Thoracic aorta (tissue), 2 donors: ENCODE measurements at regions not wholly inside any gene's neighbourhood (a gene's known extent, or its start where the extent isn't known, plus 50 kb on each side); places are given as distances from the start of the nearest gene placed in this dataset.
A peak's percentile ranks its signal among the peaks of the same experiment; 100 is the strongest.
"Not testable (repeated sequence)": the region's sequence is repeated elsewhere in the genome, so short reads cannot be mapped to it uniquely, and the experiment has no call there.

Source experiments
- ATAC-seq: fragments of 150-250 bp; one replicate; pipeline ENCODE4 v1.8.0; 2017; ENCODE audit warnings: low read depth; ENCODE audit not compliant: insufficient number of reproducible peaks, low FRiP score
- DNase-seq: peaks from one replicate; pipeline ENCODE4 v3.0.0-alpha.2; 2020; ENCODE audit warnings: low spot score
- H3K27ac ChIP-seq, 2 donors: fragments of 200-600 bp; sonication (generic); 1 replicate in 1 of 2; 2 replicates in 1 of 2; pipeline ENCODE4 v1.5.1; 2016; ENCODE audit warnings: mild to moderate bottlenecking in 2 of 2, moderate library complexity in 2 of 2
- H3K27me3 ChIP-seq: fragments of 200-600 bp; sonication (generic); replicated peaks from 2 replicates; pipeline ENCODE4 v1.6.0; 2016; ENCODE audit warnings: mild to moderate bottlenecking; ENCODE audit not compliant: insufficient read depth
- H3K36me3 ChIP-seq: fragments of 200-600 bp; sonication (generic); one replicate; pipeline ENCODE4 v1.5.1; 2016
- H3K4me1 ChIP-seq, 2 donors: fragments of 200-600 bp; sonication (generic); 1 replicate in 1 of 2; 2 replicates in 1 of 2; pipeline versions ENCODE4 v1.5.1 to v1.6.0; 2016; ENCODE audit warnings: low read depth in 2 of 2, mild to moderate bottlenecking in 1 of 2; ENCODE audit not compliant: control insufficient read depth in 1 of 2
- H3K4me3 ChIP-seq: fragments of 200-600 bp; sonication (generic); 2 replicates; pipeline ENCODE4 v1.5.1; 2016; ENCODE audit warnings: mild to moderate bottlenecking
- H3K9me3 ChIP-seq: fragments of 200-600 bp; sonication (generic); 2 replicates; pipeline ENCODE4 v1.5.1; 2016
- CTCF ChIP-seq: fragments of 200-600 bp; sonication (generic); IDR thresholded peaks from one replicate; pipeline ENCODE4 v1.5.1; 2019; ENCODE audit warnings: antibody characterized with exemption

GRCh38 chr13:21272439-21272838 lies 96.0 kb downstream of the MRPL57 start:
- H3K36me3 ChIP-seq, H3K9me3 ChIP-seq, H3K4me3 ChIP-seq, H3K27me3 ChIP-seq, H3K27ac ChIP-seq, DNase-seq, H3K4me1 ChIP-seq, ATAC-seq: not testable (repeated sequence)

GRCh38 chr13:21274457-21274856 lies 98.0 kb downstream of the MRPL57 start:
- not testable (repeated sequence) for H3K4me1 ChIP-seq, H3K27me3 ChIP-seq, H3K9me3 ChIP-seq, H3K27ac ChIP-seq, DNase-seq, H3K36me3 ChIP-seq, H3K4me3 ChIP-seq, ATAC-seq

- no peak overlapping the region for H3K27ac ChIP-seq
- no peaks in the 10 kb centered on the region for H3K27me3 ChIP-seq
- ATAC-seq: no peak
- no peak for DNase-seq
- H3K4me1 ChIP-seq: no peaks in the 10 kb centered on the region
- TF ChIP-seq CTCF: no peak
- H3K36me3 ChIP-seq: no peaks in the 10 kb centered on the region
- no peak overlapping the region for H3K4me3 ChIP-seq
- H3K9me3 ChIP-seq: no peaks in the 10 kb centered on the region
These were observed 105.6 kb downstream of the MRPL57 start for GRCh38 chr13:21282065-21282464.

- Histone ChIP-seq H3K27ac (no peak overlapping the region), H3K4me1 (no peaks in the 10 kb centered on the region), H3K36me3 (no peaks in the 10 kb centered on the region), H3K4me3 (no peak overlapping the region), H3K27me3 (no peaks in the 10 kb centered on the region), H3K9me3 (no peaks in the 10 kb centered on the region)
- ATAC-seq: no peak
- DNase-seq: no peak
- no peak for TF ChIP-seq CTCF
These were observed 111.0 kb downstream of the MRPL57 start for GRCh38 chr13:21287331-21287907.

- ATAC-seq (no peak), DNase-seq (no peak)
- no peaks in the 10 kb centered on the region for H3K4me1 ChIP-seq
- no peaks in the 10 kb centered on the region for H3K9me3 ChIP-seq
- no peak overlapping the region for H3K4me3 ChIP-seq
- H3K27me3 ChIP-seq: no peaks in the 10 kb centered on the region
- TF ChIP-seq CTCF: no peak
- no peak overlapping the region for H3K27ac ChIP-seq
- no peaks in the 10 kb centered on the region for H3K36me3 ChIP-seq
These were observed 113.0 kb downstream of the MRPL57 start for GRCh38 chr13:21289475-21289874.

GRCh38 chr13:21290442-21291002 lies 114.1 kb downstream of the MRPL57 start:
- not testable (repeated sequence) for H3K27me3 ChIP-seq, H3K9me3 ChIP-seq, H3K27ac ChIP-seq, H3K36me3 ChIP-seq, DNase-seq, ATAC-seq, H3K4me3 ChIP-seq, H3K4me1 ChIP-seq

GRCh38 chr13:21291840-21292239 lies 115.4 kb downstream of the MRPL57 start:
- no peaks in the 10 kb centered on the region for H3K27me3 ChIP-seq
- no peaks in the 10 kb centered on the region for H3K36me3 ChIP-seq
- no peaks in the 10 kb centered on the region for H3K9me3 ChIP-seq
- no peak overlapping the region for H3K4me3 ChIP-seq
- no peaks in the 10 kb centered on the region for H3K4me1 ChIP-seq
- no peak for TF ChIP-seq CTCF
- H3K27ac ChIP-seq: no peak overlapping the region
- no peak for DNase-seq
- ATAC-seq: no peak

GRCh38 chr13:21296991-21297390 lies 120.5 kb downstream of the MRPL57 start:
- ATAC-seq, H3K9me3 ChIP-seq, H3K36me3 ChIP-seq, DNase-seq, H3K4me3 ChIP-seq, H3K27me3 ChIP-seq: not testable (repeated sequence)
- Histone ChIP-seq H3K4me1 (peaks cover 10 to 12% of the 10 kb centered on the region in 2 donors), H3K27ac (peak overlapping the region; percentile 70 to 72)
